NCI-H2029 treated with DMSO at 0.1 percent for 48 hours (cell line): ENCODE measurements at regions not wholly inside any gene's neighbourhood (a gene's known extent, or its start where the extent isn't known, plus 50 kb on each side); places are given as distances from the start of the nearest gene placed in this dataset.
A peak's percentile ranks its signal among the peaks of the same experiment; 100 is the strongest.

Experiments
- DNase-seq: peaks from one replicate; lab custom pipeline; 2025; lab: John Stamatoyannopoulos, UW

GRCh38 chr12:28883406-28883997 is 265.6 kb upstream of the FAR2 start:
- no peak for DNase-seq

DNA sequence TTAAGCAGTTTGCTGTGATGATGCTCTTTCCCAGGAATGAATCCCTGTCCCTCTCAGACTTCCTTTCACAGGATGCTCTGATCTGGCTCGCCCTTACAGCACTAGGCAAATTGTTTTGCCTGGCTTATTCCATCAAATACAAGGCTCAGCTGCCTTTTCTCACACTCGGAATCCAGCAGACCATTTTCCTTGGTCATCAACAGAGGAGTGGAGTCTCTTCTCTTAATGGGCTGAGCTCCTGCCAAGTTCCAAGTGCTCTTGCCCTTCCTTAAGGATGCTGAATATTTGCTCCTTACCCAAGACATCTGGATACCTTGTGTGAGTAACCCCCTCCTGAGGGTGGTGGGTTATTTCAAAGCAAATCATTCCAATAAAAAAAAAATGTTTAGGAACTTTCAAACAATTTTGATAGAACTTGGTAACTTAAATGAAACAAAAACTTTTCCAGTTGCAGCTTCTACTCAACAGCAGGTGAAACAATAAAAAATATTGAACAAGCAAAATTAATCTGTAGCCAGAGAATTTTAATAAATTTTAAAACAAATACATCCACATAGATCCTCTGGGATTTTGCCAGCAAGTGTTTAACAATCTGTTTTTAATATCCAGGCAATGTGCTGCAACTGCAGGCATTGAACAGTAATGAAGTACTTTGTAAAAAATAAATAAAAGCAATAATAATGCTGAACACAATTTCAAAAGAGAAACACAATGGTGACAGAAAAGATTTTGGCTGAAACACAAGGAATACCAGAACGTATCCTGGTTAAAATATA is 264.0 kb upstream of the FAR2 start:
- no peak for DNase-seq

- no peak for DNase-seq
Observed at GRCh38 chr12:28885928-28886327, 263.1 kb upstream of the FAR2 start.

- DNase-seq: no peak
Observed at GRCh38 chr12:28887461-28887990, 261.6 kb upstream of the FAR2 start.

DNA sequence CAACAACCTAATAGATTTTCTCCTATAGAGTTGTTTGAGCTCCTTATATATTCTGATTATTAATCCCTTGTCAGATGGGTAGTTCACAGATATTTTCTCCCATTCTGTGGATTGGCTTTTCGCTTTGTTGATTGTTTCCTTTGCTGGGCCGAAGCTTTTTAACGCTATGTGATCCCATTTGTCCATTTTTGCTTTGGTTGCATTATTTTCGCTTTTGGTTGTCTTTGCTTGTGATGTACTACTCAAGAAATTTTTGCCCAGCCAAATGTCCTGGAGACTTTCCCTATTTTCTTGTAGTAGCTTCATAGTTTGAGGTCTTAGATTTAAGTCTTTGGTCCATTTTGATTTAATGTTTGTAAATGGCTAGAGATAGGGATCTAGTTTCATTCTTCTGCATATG is 258.4 kb upstream of the FAR2 start:
- DNase-seq: no peak

DNA sequence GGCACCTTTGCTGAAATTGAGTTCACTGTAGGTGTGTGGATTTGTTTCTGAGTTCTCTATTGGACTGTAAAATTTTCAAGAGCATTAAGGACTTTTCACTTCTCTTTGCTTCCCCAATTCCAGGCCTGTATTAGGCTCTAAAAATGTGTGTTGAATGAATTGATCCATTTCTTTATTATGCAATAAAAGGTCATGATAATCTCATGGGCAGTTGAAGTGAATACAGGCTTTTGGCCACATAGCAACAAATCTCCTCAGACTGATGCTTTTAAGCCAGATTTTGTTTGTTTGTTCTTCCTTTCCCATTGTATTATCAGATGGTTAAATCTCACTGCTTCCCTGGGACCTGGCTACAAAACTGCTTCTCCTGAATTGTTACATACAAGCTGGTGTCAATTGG is 258.0 kb upstream of the FAR2 start:
- no peak for DNase-seq

DNA sequence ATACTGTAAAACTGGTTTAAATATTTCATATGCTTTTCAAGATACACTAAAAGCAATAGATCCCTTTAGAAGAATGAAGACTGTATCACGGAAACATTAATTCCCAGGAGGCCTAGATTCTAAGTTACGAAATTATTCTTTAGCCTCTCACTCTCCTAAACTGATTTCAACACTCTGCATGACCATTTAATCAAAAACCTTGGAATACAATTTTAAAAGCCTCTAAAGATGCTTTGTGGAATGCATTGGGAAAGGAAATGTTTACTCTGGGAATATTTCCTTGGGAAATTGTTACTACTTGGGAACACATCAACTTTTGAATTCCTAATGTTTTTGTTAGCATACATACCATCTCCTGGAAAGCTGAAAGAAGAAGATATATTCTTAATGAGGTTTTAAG is 255.7 kb upstream of the FAR2 start:
- DNase-seq: no peak

GRCh38 chr12:28893856-28894255 is 255.2 kb upstream of the FAR2 start:
- DNase-seq: no peak

GRCh38 chr12:28896421-28896820 is 252.7 kb upstream of the FAR2 start:
- no peak for DNase-seq

GRCh38 chr12:28898038-28898437 is 251.0 kb upstream of the FAR2 start:
- DNase-seq: no peak

DNA sequence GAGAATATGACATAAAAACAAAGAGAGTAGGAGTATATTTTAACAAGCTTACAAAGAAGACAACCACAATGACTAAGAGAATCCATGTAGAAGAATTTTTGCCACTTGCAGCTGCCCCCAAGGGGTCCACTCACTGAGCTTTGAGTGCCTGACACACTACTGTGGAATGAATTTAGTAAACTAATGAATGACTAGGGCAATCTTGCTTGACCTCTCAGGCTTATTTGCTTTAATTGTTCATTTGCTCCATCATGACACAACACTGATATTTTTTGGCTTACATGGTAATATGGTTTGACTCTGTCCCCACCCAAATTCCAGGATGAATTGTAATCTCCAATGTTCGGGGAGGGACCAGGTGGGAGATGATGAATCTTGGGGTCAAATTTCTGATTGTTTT is 249.1 kb upstream of the FAR2 start:
- no peak for DNase-seq

GRCh38 chr12:28905220-28905955 is 243.7 kb upstream of the FAR2 start:
- no peak for DNase-seq

DNA sequence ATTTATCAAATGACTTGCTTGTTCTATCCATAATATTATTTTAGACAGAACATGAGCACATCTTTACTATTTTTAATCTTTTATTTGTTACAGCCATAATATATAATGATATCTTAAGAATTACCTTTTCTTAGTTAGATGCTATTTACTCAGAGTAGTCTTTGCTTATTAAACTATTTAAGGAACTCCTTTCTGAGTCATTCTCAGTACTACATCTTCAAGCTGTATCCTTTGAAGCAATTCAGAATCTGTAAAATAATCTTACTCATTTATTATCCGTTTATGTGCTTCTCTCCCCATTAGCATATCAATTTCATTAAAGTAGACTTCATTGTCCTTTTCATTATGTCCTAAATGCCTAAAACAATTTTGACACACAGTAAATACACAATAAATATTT is 240.4 kb upstream of the FAR2 start:
- DNase-seq: no peak

- DNase-seq: no peak
Observed at GRCh38 chr12:28909291-28909690, 239.8 kb upstream of the FAR2 start.

DNA sequence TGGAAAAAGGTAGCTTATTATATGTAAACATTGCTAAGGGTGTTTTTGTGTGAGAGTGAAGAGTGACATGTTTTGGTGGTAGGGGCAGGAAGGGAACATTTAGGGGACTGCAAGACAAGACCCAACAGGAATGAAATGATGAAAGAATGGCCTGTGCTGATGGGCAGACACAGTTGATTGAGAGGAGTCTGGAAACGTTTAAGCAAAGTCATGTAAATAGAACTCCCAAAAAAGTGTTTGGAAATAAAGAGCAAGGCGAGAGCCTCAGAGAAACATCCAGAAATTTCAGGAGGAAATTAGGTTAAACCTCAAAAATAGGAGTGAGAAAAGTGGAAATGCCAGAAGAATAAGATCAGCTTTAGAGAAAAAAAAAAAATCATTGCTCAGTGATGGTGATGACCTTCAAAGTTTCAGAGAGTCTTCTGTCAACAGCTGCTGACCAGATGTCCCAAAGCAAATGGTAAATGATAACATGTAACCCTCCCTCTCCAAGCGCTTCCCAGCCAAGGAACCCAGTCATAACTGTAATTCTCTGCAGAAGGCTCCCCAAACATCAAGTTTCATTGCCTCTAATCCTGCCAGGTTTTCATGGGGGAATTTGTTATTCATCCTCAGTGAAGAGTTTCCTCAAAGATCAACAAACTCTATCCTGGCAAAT is 223.2 kb upstream of the FAR2 start:
- DNase-seq: no peak

GRCh38 chr12:28930704-28931103 is 218.4 kb upstream of the FAR2 start:
- DNase-seq: no peak

DNA sequence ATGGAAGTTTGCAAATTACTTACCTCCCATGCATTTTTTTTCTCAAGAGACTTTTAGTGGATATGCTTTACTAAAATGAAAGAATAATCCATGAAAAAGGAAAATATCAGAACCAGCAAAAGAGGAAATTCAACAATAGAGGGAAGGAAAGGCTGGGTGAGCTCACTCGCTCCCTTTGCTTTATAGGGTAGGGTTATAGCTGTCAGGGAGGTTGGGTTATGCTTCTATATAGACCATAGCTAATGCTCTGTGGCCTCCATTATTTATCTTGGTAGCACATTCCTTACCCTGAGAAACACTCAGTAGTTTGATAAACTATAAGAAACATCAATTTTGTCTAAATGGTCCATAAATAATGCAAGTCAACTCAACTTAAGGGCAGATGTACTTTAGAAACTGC is 215.9 kb upstream of the FAR2 start:
- DNase-seq: no peak

- no peak for DNase-seq
Observed at GRCh38 chr12:28933864-28934527, 215.1 kb upstream of the FAR2 start.

DNA sequence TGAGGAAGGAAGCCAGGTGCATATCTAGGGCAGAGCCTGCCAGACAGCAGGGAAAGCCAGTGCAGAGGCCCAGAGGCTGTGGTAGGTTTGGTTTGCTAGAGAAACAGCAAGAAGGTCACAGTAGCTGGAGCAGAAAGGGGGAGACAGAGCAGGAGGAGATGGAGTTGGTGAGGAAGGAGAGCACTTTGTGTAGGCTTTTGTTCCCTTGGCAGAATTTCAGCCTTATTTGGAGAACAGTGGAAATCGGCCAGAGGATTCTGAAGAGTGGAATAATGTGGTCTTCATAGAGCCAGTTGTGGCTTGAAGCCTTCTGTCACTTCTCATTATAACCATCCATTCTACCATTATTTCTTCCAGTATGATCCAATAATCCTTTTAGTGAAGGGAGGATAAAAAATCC is 212.9 kb upstream of the FAR2 start:
- no peak for DNase-seq

DNA sequence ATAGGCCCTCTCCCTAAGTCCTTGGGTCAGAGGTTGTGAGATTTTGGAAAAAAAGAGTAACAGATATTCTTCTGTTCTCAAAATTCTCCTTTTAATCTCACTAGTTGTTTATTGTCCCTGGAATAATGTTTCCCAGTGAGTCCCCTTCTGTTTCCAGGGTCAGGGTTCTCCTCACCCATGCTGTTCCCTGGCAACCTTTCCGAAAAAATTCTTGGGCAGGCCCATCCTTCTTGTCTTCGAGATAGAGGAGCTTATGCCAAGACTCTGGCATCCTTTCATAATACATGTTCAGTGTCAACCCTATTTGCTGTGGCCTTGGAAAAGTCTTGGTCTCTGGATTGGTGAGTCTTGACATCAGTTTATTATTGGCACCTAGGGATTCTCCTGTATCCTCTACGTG is 212.4 kb upstream of the FAR2 start:
- DNase-seq: no peak

GRCh38 chr12:28937196-28937595 is 211.9 kb upstream of the FAR2 start:
- peak; percentile 1 for DNase-seq

DNA sequence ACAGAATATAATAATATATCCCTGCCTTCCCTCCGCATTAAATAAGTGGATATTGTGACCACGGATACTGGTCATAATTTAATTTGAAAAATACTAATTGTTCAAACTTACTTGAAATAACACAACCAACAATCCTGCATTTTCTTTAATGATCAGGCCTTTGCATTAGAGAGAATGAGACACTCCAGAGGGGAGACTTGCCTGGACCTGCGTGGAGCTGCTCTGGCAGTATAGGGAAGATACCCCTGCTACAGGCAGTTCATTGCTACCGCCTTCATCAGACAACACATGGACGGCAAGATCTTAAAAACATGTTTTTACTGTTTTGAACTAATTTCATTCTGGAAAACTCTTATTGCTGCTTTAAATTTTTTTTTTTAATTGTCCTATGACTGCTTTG is 211.0 kb upstream of the FAR2 start:
- DNase-seq: no peak
